Natural killer cell (primary cell): ENCODE measurements at regions not wholly inside any gene's neighbourhood (a gene's known extent, or its start where the extent isn't known, plus 50 kb on each side); places are given as distances from the start of the nearest gene placed in this dataset.

ENCODE experiments used
- ATAC-seq, 3 donors: fragments of 150-1000 bp in 2 of 3; fragments of 200-7000 bp in 1 of 3; cut with Tn5 transposase; 1 replicate in 1 of 3; 2 replicates in 2 of 3; pipeline ENCODE4 v1.10.0; 2021; ENCODE audit warnings: mild to moderate bottlenecking in 2 of 3, moderate library complexity in 2 of 3
- DNase-seq, 2 donors: peaks; one replicate each; pipeline versions ENCODE4 v3.0.0 to v3.0.0-alpha.2; 2013 to 2021; ENCODE audit warnings: mixed read lengths in 1 of 2
- H3K27ac ChIP-seq: one replicate; pipeline ENCODE4 v1.5.1; 2013; ENCODE audit warnings: mild to moderate bottlenecking, low read length
- H3K27me3 ChIP-seq: one replicate; pipeline ENCODE4 v1.6.1; 2013; ENCODE audit warnings: low read length; ENCODE audit not compliant: control insufficient read depth, insufficient read depth
- H3K36me3 ChIP-seq: one replicate; pipeline ENCODE4 v1.6.1; 2013; ENCODE audit warnings: low read length; ENCODE audit not compliant: control insufficient read depth, insufficient read depth
- H3K4me1 ChIP-seq: one replicate; pipeline ENCODE4 v1.6.1; 2013; ENCODE audit warnings: low read length; ENCODE audit not compliant: control insufficient read depth, insufficient read depth
- H3K4me3 ChIP-seq: one replicate; pipeline ENCODE4 v1.5.1; 2013; ENCODE audit warnings: low read length
- H3K9me3 ChIP-seq: one replicate; pipeline ENCODE4 v1.6.1; 2013; ENCODE audit warnings: low read length; ENCODE audit not compliant: control insufficient read depth, insufficient read depth
- H3K27ac Mint-ChIP-seq, 2 donors: one replicate each; pipeline ENCODE4 v1.8.0; 2022; ENCODE audit warnings: mild to moderate bottlenecking in 2 of 2, mixed read lengths in 2 of 2, moderate library complexity in 1 of 2
- H3K27me3 Mint-ChIP-seq, 2 donors: one replicate each; pipeline ENCODE4 v1.8.0; 2022; ENCODE audit warnings: low read depth in 2 of 2, mixed read lengths in 2 of 2
- H3K36me3 Mint-ChIP-seq: one replicate; pipeline ENCODE4 v1.8.0; 2022; ENCODE audit warnings: mixed read lengths
- H3K4me1 Mint-ChIP-seq, 2 donors: one replicate each; pipeline ENCODE4 v1.8.0; 2022; ENCODE audit warnings: mixed read lengths in 2 of 2
- H3K4me3 Mint-ChIP-seq: one replicate; pipeline ENCODE4 v1.8.0; 2022; ENCODE audit warnings: mild to moderate bottlenecking, moderate library complexity, mixed read lengths
- H3K9me3 Mint-ChIP-seq, 2 donors: one replicate each; pipeline ENCODE4 v1.8.0; 2022; ENCODE audit warnings: mixed read lengths in 2 of 2
- CTCF ChIP-seq: fragments of 200-600 bp; IDR thresholded peaks from one replicate; pipeline ENCODE4 v1.8.0; 2022; ENCODE audit warnings: antibody characterized with exemption
- WGBS: methylation state at CpG from one replicate; pipeline ENCODE4 v1.1.7; 2013; ENCODE audit warnings: missing lambda C conversion rate; ENCODE audit not compliant: insufficient coverage; 5-methylcytosine and 5-hydroxymethylcytosine counted together
- intact Hi-C: fragments of 100-400 bp; cut with micrococcal nuclease; formaldehyde crosslinking; loops from one replicate; pipeline ENCODE4 v1.14.2; 2022

- H3K36me3 ChIP-seq = no peaks in the 10 kb centered on the region
- Mint-ChIP-seq H3K27ac (no peak overlapping the region), H3K4me1 (no peaks in the 10 kb centered on the region), H3K36me3 (no peaks in the 10 kb centered on the region), H3K27me3 (no peaks in the 10 kb centered on the region), H3K4me3 (no peak overlapping the region), H3K9me3 (peaks cover 12 to 17% of the 10 kb centered on the region in 2 donors)
- H3K27ac ChIP-seq = no peak overlapping the region
- no peaks in the 10 kb centered on the region for H3K4me1 ChIP-seq
- no peak for TF ChIP-seq CTCF
- H3K9me3 ChIP-seq = peaks cover 3% of the 10 kb centered on the region
- ATAC-seq (no peak), DNase-seq (no peak)
- intact Hi-C loops = no loop called here
- no peaks in the 10 kb centered on the region for H3K27me3 ChIP-seq
- H3K4me3 ChIP-seq = no peak overlapping the region
Measured at GRCh38 chr2:116948258-116948657, 866.2 kb upstream of the DDX18 start.

GRCh38 chr2:116949249-116949648 is 865.2 kb upstream of the DDX18 start:
- intact Hi-C loops = no loop called here
- TF ChIP-seq CTCF = no peak
- H3K4me3 Mint-ChIP-seq = no peak overlapping the region
- peaks cover 13 to 17% of the 10 kb centered on the region in 2 donors for H3K9me3 Mint-ChIP-seq
- no peak for DNase-seq
- no peak overlapping the region for H3K27ac Mint-ChIP-seq
- Histone ChIP-seq H3K36me3 (no peaks in the 10 kb centered on the region), H3K4me1 (no peaks in the 10 kb centered on the region), H3K9me3 (peaks cover 3% of the 10 kb centered on the region), H3K27me3 (no peaks in the 10 kb centered on the region), H3K27ac (no peak overlapping the region), H3K4me3 (no peak overlapping the region)
- no peaks in the 10 kb centered on the region for H3K4me1 Mint-ChIP-seq
- no peaks in the 10 kb centered on the region for H3K27me3 Mint-ChIP-seq
- H3K36me3 Mint-ChIP-seq = no peaks in the 10 kb centered on the region
- no peak for ATAC-seq
- 95% methylated on average over 3 of the region's 3 CpGs for WGBS

GRCh38 chr2:116952254-116952653 is 862.2 kb upstream of the DDX18 start:
- DNase-seq (no peak), ATAC-seq (no peak)
- H3K4me3 Mint-ChIP-seq = no peak overlapping the region
- H3K27me3 ChIP-seq = no peaks in the 10 kb centered on the region
- WGBS = 39% methylated on average over 4 of the region's 4 CpGs
- intact Hi-C loops = no loop called here
- no peak overlapping the region for H3K27ac ChIP-seq
- no peak overlapping the region for H3K4me3 ChIP-seq
- no peak overlapping the region for H3K27ac Mint-ChIP-seq
- H3K4me1 Mint-ChIP-seq = no peaks in the 10 kb centered on the region
- no peaks in the 10 kb centered on the region for H3K27me3 Mint-ChIP-seq
- H3K9me3 Mint-ChIP-seq = peaks cover 17 to 25% of the 10 kb centered on the region in 2 donors
- no peak for TF ChIP-seq CTCF
- H3K36me3 Mint-ChIP-seq = no peaks in the 10 kb centered on the region
- H3K36me3 ChIP-seq = no peaks in the 10 kb centered on the region
- H3K9me3 ChIP-seq = peaks cover 4% of the 10 kb centered on the region
- H3K4me1 ChIP-seq = no peaks in the 10 kb centered on the region

- H3K4me1 ChIP-seq = no peaks in the 10 kb centered on the region
- H3K9me3 Mint-ChIP-seq = peaks cover 17 to 32% of the 10 kb centered on the region in 2 donors
- H3K27me3 Mint-ChIP-seq = no peaks in the 10 kb centered on the region
- ATAC-seq = no peak
- no peak for TF ChIP-seq CTCF
- peaks cover 4% of the 10 kb centered on the region for H3K9me3 ChIP-seq
- 82% methylated on average over 1 of the region's 2 CpGs for WGBS
- no peak overlapping the region for H3K4me3 ChIP-seq
- H3K27ac ChIP-seq = no peak overlapping the region
- H3K4me3 Mint-ChIP-seq = no peak overlapping the region
- no peak for DNase-seq
- no peaks in the 10 kb centered on the region for H3K36me3 ChIP-seq
- no peaks in the 10 kb centered on the region for H3K36me3 Mint-ChIP-seq
- intact Hi-C loops = no loop called here
- no peak overlapping the region for H3K27ac Mint-ChIP-seq
- no peaks in the 10 kb centered on the region for H3K27me3 ChIP-seq
- no peaks in the 10 kb centered on the region for H3K4me1 Mint-ChIP-seq
Measured at GRCh38 chr2:116955646-116956045, 858.8 kb upstream of the DDX18 start.
